H9 (cell line): ENCODE measurements at regions not wholly inside any gene's neighbourhood (a gene's known extent, or its start where the extent isn't known, plus 50 kb on each side); places are given as distances from the start of the nearest gene placed in this dataset.

Source experiments
- DNase-seq: peaks from one replicate; pipeline ENCODE4 v3.0.0-alpha.2; 2017
- H2AFZ ChIP-seq: one replicate; pipeline ENCODE4 v1.6.1; 2013; ENCODE audit warnings: mild to moderate bottlenecking, low read length, control low read depth, moderate library complexity
- H2AK5ac ChIP-seq: 2 replicates; pipeline ENCODE4 v1.6.1; 2013; ENCODE audit warnings: low read length, control low read depth, mixed read lengths; ENCODE audit not compliant: insufficient read length
- H2BK120ac ChIP-seq: one replicate; pipeline ENCODE4 v1.6.1; 2013; ENCODE audit warnings: low read depth, mild to moderate bottlenecking, low read length, control low read depth, inconsistent platforms; ENCODE audit not compliant: poor library complexity, severe bottlenecking
- H2BK12ac ChIP-seq: 2 replicates; pipeline ENCODE4 v1.6.1; 2013; ENCODE audit warnings: low read length, control low read depth, mixed read lengths, low read depth; ENCODE audit not compliant: insufficient read length
- H2BK15ac ChIP-seq: 2 replicates; pipeline ENCODE4 v1.6.1; 2013; ENCODE audit warnings: low read depth, low read length, control low read depth
- H2BK20ac ChIP-seq: one replicate; pipeline ENCODE4 v1.6.1; 2013; ENCODE audit warnings: low read depth, mild to moderate bottlenecking, low read length, control low read depth, inconsistent platforms; ENCODE audit not compliant: poor library complexity, severe bottlenecking
- H2BK5ac ChIP-seq: 2 replicates; pipeline ENCODE4 v1.6.1; 2013; ENCODE audit warnings: low read length, control low read depth, mixed read lengths; ENCODE audit not compliant: insufficient read length
- H3K14ac ChIP-seq: 2 replicates; pipeline ENCODE4 v1.6.1; 2013; ENCODE audit warnings: low read length, control low read depth; ENCODE audit not compliant: insufficient read depth
- H3K18ac ChIP-seq: 2 replicates; pipeline ENCODE4 v1.6.1; 2013; ENCODE audit warnings: low read depth, mild to moderate bottlenecking, mixed read lengths, low read length, control low read depth; ENCODE audit not compliant: insufficient read length
- H3K23ac ChIP-seq: 2 replicates; pipeline ENCODE4 v1.6.1; 2013; ENCODE audit warnings: low read length, control low read depth, mixed read lengths, low read depth; ENCODE audit not compliant: insufficient read length
- H3K23me2 ChIP-seq: 2 replicates; pipeline ENCODE4 v1.6.1; 2013; ENCODE audit warnings: low read depth, mild to moderate bottlenecking, mixed read lengths, low read length, control low read depth; ENCODE audit not compliant: insufficient read length, poor library complexity, severe bottlenecking
- H3K27ac ChIP-seq: 2 replicates; pipeline ENCODE4 v1.5.1; 2013; ENCODE audit warnings: low read length, control low read depth, mixed read lengths, low read depth; ENCODE audit not compliant: insufficient read length
- H3K27me3 ChIP-seq: 2 replicates; pipeline ENCODE4 v1.6.1; 2013; ENCODE audit warnings: low read length, control low read depth, inconsistent platforms; ENCODE audit not compliant: insufficient read depth
- H3K4ac ChIP-seq: 2 replicates; pipeline ENCODE4 v1.6.1; 2013; ENCODE audit warnings: low read depth, mild to moderate bottlenecking, control low read depth, inconsistent platforms, low read length, moderate library complexity
- H3K4me1 ChIP-seq: 2 replicates; pipeline ENCODE4 v1.6.1; 2013; ENCODE audit warnings: low read length, control low read depth, inconsistent platforms; ENCODE audit not compliant: insufficient read depth
- H3K4me2 ChIP-seq: 2 replicates; pipeline ENCODE4 v1.6.1; 2013; ENCODE audit warnings: low read length, control low read depth, mixed read lengths; ENCODE audit not compliant: insufficient read length, insufficient read depth
- H3K56ac ChIP-seq: 2 replicates; pipeline ENCODE4 v1.6.1; 2013; ENCODE audit warnings: low read depth, mild to moderate bottlenecking, mixed read lengths, low read length, control low read depth; ENCODE audit not compliant: insufficient read length
- H3K79me1 ChIP-seq: 2 replicates; pipeline ENCODE4 v1.6.1; 2013; ENCODE audit warnings: low read depth, mild to moderate bottlenecking, moderate library complexity, low read length, control low read depth, inconsistent platforms; ENCODE audit not compliant: insufficient read depth, poor library complexity, severe bottlenecking
- H3K79me2 ChIP-seq: 2 replicates; pipeline ENCODE4 v1.6.1; 2013; ENCODE audit warnings: low read length, control low read depth, inconsistent platforms; ENCODE audit not compliant: insufficient read depth
- H3K9ac ChIP-seq: 2 replicates; pipeline ENCODE4 v1.6.1; 2013; ENCODE audit warnings: low read length, control low read depth, mixed read lengths; ENCODE audit not compliant: insufficient read length; ENCODE audit errors: extremely low read depth
- H3K9me3 ChIP-seq: one replicate; pipeline ENCODE4 v1.6.1; 2013; ENCODE audit warnings: low read depth, low read length, inconsistent platforms; ENCODE audit not compliant: control insufficient read depth
- H3T11ph ChIP-seq: one replicate; pipeline ENCODE4 v1.6.1; 2013; ENCODE audit warnings: mild to moderate bottlenecking, low read length, control low read depth, inconsistent platforms
- H4K20me1 ChIP-seq: one replicate; pipeline ENCODE4 v1.6.1; 2013; ENCODE audit not compliant: control insufficient read depth, insufficient read length, insufficient read depth
- H4K5ac ChIP-seq: 2 replicates; pipeline ENCODE4 v1.6.1; 2013; ENCODE audit warnings: low read depth, mild to moderate bottlenecking, mixed read lengths, low read length, control low read depth; ENCODE audit not compliant: insufficient read length
- H4K8ac ChIP-seq: replicated peaks from 2 replicates; pipeline ENCODE4 v1.6.1; 2013; ENCODE audit warnings: low read length, control low read depth, mixed read lengths, low read depth; ENCODE audit not compliant: insufficient read length
- H4K91ac ChIP-seq: 2 replicates; pipeline ENCODE4 v1.6.1; 2013; ENCODE audit warnings: low read depth, mild to moderate bottlenecking, moderate library complexity, mixed read lengths, low read length, control low read depth; ENCODE audit not compliant: insufficient read length
- H3K27ac Mint-ChIP-seq, 3 experiments: 2 replicates in 2 of 3; 3 replicates in 1 of 3; pipeline ENCODE4 v1.8.0; 2020 to 2021; ENCODE audit warnings: mixed read lengths in 3 of 3, mild to moderate bottlenecking in 1 of 3, moderate library complexity in 1 of 3
- H3K27me3 Mint-ChIP-seq: 2 replicates; pipeline ENCODE4 v1.8.0; 2021; ENCODE audit warnings: low read depth, mild to moderate bottlenecking, moderate library complexity, mixed read lengths
- H3K36me3 Mint-ChIP-seq, 3 experiments: 2 replicates in 2 of 3; 3 replicates in 1 of 3; pipeline ENCODE4 v1.8.0; 2020 to 2021; ENCODE audit warnings: low read depth in 3 of 3, mixed read lengths in 3 of 3; ENCODE audit not compliant: insufficient read depth in 1 of 3
- H3K4me1 Mint-ChIP-seq, 2 experiments: 2 replicates each; pipeline ENCODE4 v1.8.0; 2020; ENCODE audit warnings: mixed read lengths in 2 of 2
- H3K4me3 Mint-ChIP-seq, 2 experiments: 2 replicates in 1 of 2; 3 replicates in 1 of 2; pipeline ENCODE4 v1.8.0; 2020 to 2021; ENCODE audit warnings: mild to moderate bottlenecking in 2 of 2, mixed read lengths in 2 of 2, moderate library complexity in 1 of 2
- H3K9me3 Mint-ChIP-seq, 2 experiments: 2 replicates in 1 of 2; 3 replicates in 1 of 2; pipeline ENCODE4 v1.8.0; 2020; ENCODE audit warnings: mild to moderate bottlenecking in 2 of 2, mixed read lengths in 2 of 2, moderate library complexity in 1 of 2
- WGBS: extraction: QIAGEN DNeasy Blood & Tissue Kit; methylation state at CpG from one replicate; pipeline ENCODE4 v1.1.7; 2013; ENCODE audit warnings: missing lambda C conversion rate, low lambda C conversion rate, mixed read lengths; ENCODE audit not compliant: insufficient read length; ENCODE audit errors: extremely low coverage; 5-methylcytosine and 5-hydroxymethylcytosine counted together
- TF ChIP-seq, protein P1 (sequence below): fragments of 200-600 bp; sonication (generic); conservative IDR thresholded peaks from 3 replicates; pipeline ENCODE4 v1.8.0; 2021; ENCODE audit warnings: antibody characterized with exemption, mild to moderate bottlenecking

DNA sequence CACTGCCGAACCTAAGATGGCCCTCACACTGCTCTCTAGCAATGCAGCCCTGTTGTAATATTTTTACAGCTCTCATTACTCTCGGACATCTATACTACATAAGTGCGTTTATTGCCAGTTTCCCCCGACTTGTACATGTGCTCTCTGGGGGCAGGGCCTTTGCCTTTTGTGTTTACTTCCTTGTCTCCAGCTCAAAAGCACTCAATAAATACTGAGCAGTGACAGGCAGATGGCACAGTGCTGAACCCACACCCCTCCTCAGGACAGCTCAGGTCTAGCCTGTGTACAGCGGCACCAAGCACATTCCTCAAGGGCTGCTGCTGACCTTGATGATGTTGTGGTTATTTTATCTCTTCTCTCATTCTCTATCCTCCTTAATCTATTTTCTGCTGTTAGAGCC lies 68.0 kb upstream of the ELMO1 start:
- no peak overlapping the region for H2BK5ac ChIP-seq
- H2AK5ac ChIP-seq = no peak overlapping the region
- H3K36me3 Mint-ChIP-seq = no peaks in the 10 kb centered on the region
- no peak overlapping the region for H3K27ac Mint-ChIP-seq
- DNase-seq = no peak
- no peaks in the 10 kb centered on the region for H3K27me3 Mint-ChIP-seq
- H2BK12ac ChIP-seq = no peak overlapping the region
- no peak overlapping the region for H3T11ph ChIP-seq
- peaks cover 3 to 8% of the 10 kb centered on the region in 2 experiments for H3K4me1 Mint-ChIP-seq
- H4K20me1 ChIP-seq = peaks cover 2% of the 10 kb centered on the region
- no peaks in the 10 kb centered on the region for H3K4me1 ChIP-seq
- no peak overlapping the region for H2BK120ac ChIP-seq
- H3K4ac ChIP-seq = no peak overlapping the region
- no peak overlapping the region for H2AFZ ChIP-seq
- H2BK15ac ChIP-seq = no peak overlapping the region
- H3K9ac ChIP-seq = no peak overlapping the region
- no peak overlapping the region for H4K91ac ChIP-seq
- no peaks in the 10 kb centered on the region for H3K79me1 ChIP-seq
- no peak overlapping the region for H3K27ac ChIP-seq
- no peak overlapping the region for H4K5ac ChIP-seq
- H2BK20ac ChIP-seq = no peak overlapping the region
- no peak overlapping the region for H3K56ac ChIP-seq
- H3K4me2 ChIP-seq = no peak overlapping the region
- H4K8ac ChIP-seq = no peak overlapping the region
- H3K14ac ChIP-seq = no peak overlapping the region
- peaks cover 0 to under 1% of the 10 kb centered on the region in 2 experiments; a peak in 1 of 5 replicates for H3K9me3 Mint-ChIP-seq
- H3K27me3 ChIP-seq = no peaks in the 10 kb centered on the region
- H3K9me3 ChIP-seq = no peaks in the 10 kb centered on the region
- H3K23ac ChIP-seq = no peak overlapping the region
- H3K23me2 ChIP-seq = no peaks in the 10 kb centered on the region
- TF ChIP-seq, protein P1, sequence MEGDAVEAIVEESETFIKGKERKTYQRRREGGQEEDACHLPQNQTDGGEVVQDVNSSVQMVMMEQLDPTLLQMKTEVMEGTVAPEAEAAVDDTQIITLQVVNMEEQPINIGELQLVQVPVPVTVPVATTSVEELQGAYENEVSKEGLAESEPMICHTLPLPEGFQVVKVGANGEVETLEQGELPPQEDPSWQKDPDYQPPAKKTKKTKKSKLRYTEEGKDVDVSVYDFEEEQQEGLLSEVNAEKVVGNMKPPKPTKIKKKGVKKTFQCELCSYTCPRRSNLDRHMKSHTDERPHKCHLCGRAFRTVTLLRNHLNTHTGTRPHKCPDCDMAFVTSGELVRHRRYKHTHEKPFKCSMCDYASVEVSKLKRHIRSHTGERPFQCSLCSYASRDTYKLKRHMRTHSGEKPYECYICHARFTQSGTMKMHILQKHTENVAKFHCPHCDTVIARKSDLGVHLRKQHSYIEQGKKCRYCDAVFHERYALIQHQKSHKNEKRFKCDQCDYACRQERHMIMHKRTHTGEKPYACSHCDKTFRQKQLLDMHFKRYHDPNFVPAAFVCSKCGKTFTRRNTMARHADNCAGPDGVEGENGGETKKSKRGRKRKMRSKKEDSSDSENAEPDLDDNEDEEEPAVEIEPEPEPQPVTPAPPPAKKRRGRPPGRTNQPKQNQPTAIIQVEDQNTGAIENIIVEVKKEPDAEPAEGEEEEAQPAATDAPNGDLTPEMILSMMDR = no peak
- no peak overlapping the region for H3K4me3 Mint-ChIP-seq
- WGBS = no CpG with 5 or more reads among the region's 5 CpGs
- no peaks in the 10 kb centered on the region for H3K79me2 ChIP-seq
- H3K18ac ChIP-seq = no peak overlapping the region
